ENCODE measurements at regions not wholly inside any gene's neighbourhood (a gene's known extent, or its start where the extent isn't known, plus 50 kb on each side); places are given as distances from the start of the nearest gene placed in this dataset.

- Histone ChIP-seq H3K4me1 (ENCODE audit: low read length) (peaks cover 9% of the 10 kb centered on the region), H3K9ac (ENCODE audit: low read length) (no peak overlapping the region), H3K9me3 (replicated peaks; ENCODE audit: insufficient read depth, low read length) (no peaks in the 10 kb centered on the region), H3K4me3 (ENCODE audit: low read length) (peak overlapping the region; percentile 47; the same call in 1 of the 2 replicates), H3K27ac (ENCODE audit: low read length) (no peak overlapping the region), H2AFZ (ENCODE audit: low read length) (peak overlapping the region; percentile 16), H3K27me3 (replicated peaks; ENCODE audit: insufficient read depth, low read length) (peaks cover 11% of the 10 kb centered on the region; the same call in 1 of the 2 replicates), H3F3A (ENCODE audit: insufficient read depth, low read length) (0 out of 2 replicates have a peak, but pooled peaks cover 4% of the 10 kb centered on the region), H4K20me1 (ENCODE audit: insufficient read depth, low read length) (no peaks in the 10 kb centered on the region), H3K4me2 (ENCODE audit: low read depth, low read length) (peak overlapping the region; percentile 55), H3K36me3 (replicated peaks; ENCODE audit: insufficient read depth, low read length) (no peaks in the 10 kb centered on the region), H3K79me2 (ENCODE audit: low read length) (no peaks in the 10 kb centered on the region), H3K9me2 (replicated peaks; ENCODE audit: insufficient read depth, low read length) (no peaks in the 10 kb centered on the region)
- no peak for TF ChIP-seq CTCF (IDR thresholded peaks at IDR 0.05; ENCODE audit: low read length)
- no peak for TF ChIP-seq EZH2 (optimal IDR thresholded peaks at IDR 0.05; ENCODE audit: low read depth, low read length)
- TF ChIP-seq EZH2phosphoT487 (IDR thresholded peaks at IDR 0.05; ENCODE audit: low read length): no peak
- no peak for DNase-seq
These were observed 519.6 kb downstream of the REEP3 start for GRCh38 chr10:64040781-64041180.

DNA sequence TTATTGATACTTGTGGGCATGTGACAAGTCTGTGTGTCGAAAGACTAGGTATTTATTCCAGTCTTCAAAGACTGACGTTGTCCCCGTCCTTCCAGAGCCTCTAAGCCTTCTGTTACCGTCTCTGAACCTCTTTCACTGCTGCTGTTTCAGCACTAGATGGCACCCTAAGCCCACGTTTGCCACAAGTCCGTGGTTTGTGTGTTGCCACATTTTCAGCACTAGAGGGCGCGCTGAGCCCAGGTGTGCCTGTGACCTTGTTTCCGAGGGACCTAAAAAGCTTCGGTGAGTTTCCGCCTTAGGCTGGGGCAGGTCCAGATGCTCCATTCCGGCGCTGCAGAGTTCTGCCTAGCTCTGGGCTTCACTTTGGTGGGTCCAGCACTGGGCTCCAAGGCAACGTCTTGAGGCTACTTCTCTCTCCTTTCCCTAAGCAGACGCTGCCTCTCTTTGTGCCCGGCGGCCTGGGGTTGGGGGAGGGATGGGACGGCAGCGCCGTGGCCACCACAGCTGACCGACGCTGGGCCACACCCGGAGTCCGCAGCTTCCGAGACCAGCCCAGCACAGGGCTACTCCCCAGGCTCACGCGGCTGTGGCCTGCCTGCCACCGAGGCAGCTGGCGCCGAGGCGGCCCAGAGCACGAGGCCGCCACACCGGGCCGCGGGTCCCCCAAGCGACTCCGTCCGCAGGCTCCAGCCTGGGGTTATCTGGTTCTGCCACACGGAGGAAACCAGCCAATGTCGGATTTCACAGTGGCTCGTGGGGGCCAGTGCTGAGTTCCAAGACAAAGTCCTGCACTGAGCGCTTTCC lies 520.2 kb downstream of the REEP3 start:
- H2AFZ ChIP-seq (ENCODE audit: low read length): peak overlapping the region; percentile 60
- H4K20me1 ChIP-seq (ENCODE audit: insufficient read depth, low read length): no peaks in the 10 kb centered on the region
- H3K4me3 ChIP-seq (ENCODE audit: low read length): peak overlapping the region; percentile 47
- H3K79me2 ChIP-seq (ENCODE audit: low read length): no peaks in the 10 kb centered on the region
- H3K9me2 ChIP-seq (replicated peaks; ENCODE audit: insufficient read depth, low read length): no peaks in the 10 kb centered on the region
- H3K27me3 ChIP-seq (replicated peaks; ENCODE audit: insufficient read depth, low read length): peaks cover 11% of the 10 kb centered on the region; the same call in 1 of the 2 replicates
- no peaks in the 10 kb centered on the region for H3K36me3 ChIP-seq (replicated peaks; ENCODE audit: insufficient read depth, low read length)
- H3F3A ChIP-seq (ENCODE audit: insufficient read depth, low read length): 0 out of 2 replicates have a peak, but pooled peaks cover 4% of the 10 kb centered on the region
- H3K9me3 ChIP-seq (replicated peaks; ENCODE audit: insufficient read depth, low read length): no peaks in the 10 kb centered on the region
- peaks cover 9% of the 10 kb centered on the region for H3K4me1 ChIP-seq (ENCODE audit: low read length)
- no peak overlapping the region for H3K9ac ChIP-seq (ENCODE audit: low read length)
- DNase-seq: peak; percentile 82
- H3K4me2 ChIP-seq (ENCODE audit: low read depth, low read length): peak overlapping the region; percentile 55
- TF ChIP-seq EZH2 (optimal IDR thresholded peaks at IDR 0.05; ENCODE audit: low read depth, low read length) (no peak), EZH2phosphoT487 (IDR thresholded peaks at IDR 0.05; ENCODE audit: low read length) (no peak), CTCF (IDR thresholded peaks at IDR 0.05; ENCODE audit: low read length) (peak; percentile 100)
- no peak overlapping the region for H3K27ac ChIP-seq (ENCODE audit: low read length)

- H3K9me2 ChIP-seq (replicated peaks; ENCODE audit: insufficient read depth, low read length): no peaks in the 10 kb centered on the region
- H3K36me3 ChIP-seq (replicated peaks; ENCODE audit: insufficient read depth, low read length): no peaks in the 10 kb centered on the region
- TF ChIP-seq EZH2phosphoT487 (IDR thresholded peaks at IDR 0.05; ENCODE audit: low read length) (no peak), EZH2 (optimal IDR thresholded peaks at IDR 0.05; ENCODE audit: low read depth, low read length) (no peak), CTCF (IDR thresholded peaks at IDR 0.05; ENCODE audit: low read length) (no peak)
- no peaks in the 10 kb centered on the region for H4K20me1 ChIP-seq (ENCODE audit: insufficient read depth, low read length)
- H3K4me1 ChIP-seq (ENCODE audit: low read length): peaks cover 9% of the 10 kb centered on the region
- H3K27me3 ChIP-seq (replicated peaks; ENCODE audit: insufficient read depth, low read length): peaks cover 11% of the 10 kb centered on the region; the same call in 1 of the 2 replicates
- 0 out of 2 replicates have a peak, but pooled peaks cover 4% of the 10 kb centered on the region for H3F3A ChIP-seq (ENCODE audit: insufficient read depth, low read length)
- no peaks in the 10 kb centered on the region for H3K79me2 ChIP-seq (ENCODE audit: low read length)
- no peak overlapping the region for H3K9ac ChIP-seq (ENCODE audit: low read length)
- no peaks in the 10 kb centered on the region for H3K9me3 ChIP-seq (replicated peaks; ENCODE audit: insufficient read depth, low read length)
- H3K27ac ChIP-seq (ENCODE audit: low read length): no peak overlapping the region
- no peak for DNase-seq
- H3K4me2 ChIP-seq (ENCODE audit: low read depth, low read length): no peak overlapping the region
- H3K4me3 ChIP-seq (ENCODE audit: low read length): no peak overlapping the region
- H2AFZ ChIP-seq (ENCODE audit: low read length): no peak overlapping the region
These were observed 520.8 kb downstream of the REEP3 start for GRCh38 chr10:64041989-64042490.

Data from MM.1S (cell line).